ENCODE measurements at regions not wholly inside any gene's neighbourhood (a gene's known extent, or its start where the extent isn't known, plus 50 kb on each side); places are given as distances from the start of the nearest gene placed in this dataset.
"Not testable (repeated sequence)": the region's sequence is repeated elsewhere in the genome, so short reads cannot be mapped to it uniquely, and the experiment has no call there.

- peak; percentile 86 for DNase-seq
These were observed 112.8 kb downstream of the DSC3 start for GRCh38 chr18:30929718-30930117.

GRCh38 chr18:30929065-30929464 lies 113.5 kb downstream of the DSC3 start:
- no peak for DNase-seq

- no peak for DNase-seq
These were observed 114.9 kb downstream of the DSC3 start for GRCh38 chr18:30927517-30928075.

- DNase-seq, result no peak
These were observed 115.5 kb downstream of the DSC3 start for GRCh38 chr18:30927042-30927441.

GRCh38 chr18:30925795-30926194 lies 116.7 kb downstream of the DSC3 start:
- DNase-seq, result no peak

- DNase-seq, result peak; percentile 71
These were observed 121.8 kb downstream of the DSC3 start for GRCh38 chr18:30920757-30921156.

GRCh38 chr18:30920351-30920750 lies 122.2 kb downstream of the DSC3 start:
- no peak for DNase-seq

- DNase-seq, result no peak
These were observed 124.9 kb downstream of the DSC3 start for GRCh38 chr18:30917651-30918050.

GRCh38 chr18:30915336-30915988 lies 127.1 kb downstream of the DSC3 start:
- DNase-seq, result no peak

- no peak for DNase-seq
These were observed 134.2 kb downstream of the DSC3 start for GRCh38 chr18:30908381-30908780.

- DNase-seq, result no peak
These were observed 139.0 kb downstream of the DSC3 start for GRCh38 chr18:30903566-30903965.

GRCh38 chr18:30889519-30890301 lies 152.8 kb downstream of the DSC3 start:
- no peak for DNase-seq

GRCh38 chr18:30888344-30888743 lies 154.2 kb downstream of the DSC3 start:
- DNase-seq, result no peak

GRCh38 chr18:30886998-30887397 lies 155.5 kb downstream of the DSC3 start:
- no peak for DNase-seq

- DNase-seq, result no peak
These were observed 172.1 kb downstream of the DSC3 start for GRCh38 chr18:30870466-30870865.

GRCh38 chr18:30862900-30863299 lies 179.6 kb downstream of the DSC3 start:
- no peak for DNase-seq

- DNase-seq, result no peak
These were observed 181.8 kb downstream of the DSC3 start for GRCh38 chr18:30860741-30861140.

- DNase-seq, result no peak
These were observed 183.5 kb downstream of the DSC3 start for GRCh38 chr18:30859036-30859435.

- no peak for DNase-seq
These were observed 184.0 kb downstream of the DSC3 start for GRCh38 chr18:30858560-30858959.

- DNase-seq, result no peak
These were observed 186.8 kb downstream of the DSC3 start for GRCh38 chr18:30855762-30856161.

- DNase-seq, result no peak
These were observed 189.6 kb downstream of the DSC3 start for GRCh38 chr18:30852980-30853379.

GRCh38 chr18:30852541-30852940 lies 190.0 kb downstream of the DSC3 start:
- DNase-seq, result no peak

GRCh38 chr18:30839056-30839561 lies 203.4 kb downstream of the DSC3 start:
- not testable (repeated sequence) for DNase-seq

- DNase-seq, result no peak
These were observed 213.8 kb downstream of the DSC3 start for GRCh38 chr18:30828700-30829099.
